OCI-LY1 (cell line): ENCODE measurements at regions not wholly inside any gene's neighbourhood (a gene's known extent, or its start where the extent isn't known, plus 50 kb on each side); places are given as distances from the start of the nearest gene placed in this dataset.

Experiments
- CTCF ChIP-seq: fragments of 200-600 bp; sonication (generic), shearing (Covaris generic); IDR thresholded peaks from 2 replicates; pipeline ENCODE4 v1.5.1; 2017; ENCODE audit warnings: mild to moderate bottlenecking, antibody characterized with exemption, low read length, moderate library complexity, mixed read lengths
- EZH2 ChIP-seq: fragments of 200-600 bp; sonication (generic), shearing (Covaris generic); IDR thresholded peaks from 2 replicates; pipeline ENCODE4 v1.8.0; 2017; ENCODE audit warnings: borderline replicate concordance, mixed run types, mild to moderate bottlenecking, antibody characterized with exemption, low read length, moderate library complexity, mixed read lengths

GRCh38 chr18:30675072-30675471 lies 367.5 kb downstream of the DSC3 start:
- no peak for TF ChIP-seq CTCF
- TF ChIP-seq EZH2: no peak
